Fibroblast of gingiva (primary cell): ENCODE measurements at regions not wholly inside any gene's neighbourhood (a gene's known extent, or its start where the extent isn't known, plus 50 kb on each side); places are given as distances from the start of the nearest gene placed in this dataset.

Experiments used
- DNase-seq: peaks from one replicate; pipeline ENCODE4 v3.0.0-alpha.2; 2011; ENCODE audit warnings: low read depth

DNA sequence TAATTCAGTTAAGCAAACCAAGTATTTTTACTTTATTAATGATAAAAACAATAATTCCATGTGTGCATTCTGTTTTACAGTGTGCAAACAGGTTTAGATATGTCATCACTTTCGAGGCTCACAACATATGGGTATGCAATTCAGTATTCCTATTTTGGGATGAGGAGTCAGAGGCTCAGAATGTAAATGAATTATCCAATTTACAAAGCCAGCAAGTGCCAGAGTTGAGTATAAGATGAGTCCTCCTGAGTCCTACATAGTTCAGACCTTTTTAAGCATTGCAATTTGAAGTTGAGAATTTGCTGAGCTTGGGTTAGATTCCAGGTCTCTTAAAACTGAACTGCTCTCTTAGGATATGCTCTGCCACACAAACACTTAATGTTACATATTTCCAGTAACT, 424.2 kb upstream of the ROBO2 start:
- DNase-seq: no peak

DNA sequence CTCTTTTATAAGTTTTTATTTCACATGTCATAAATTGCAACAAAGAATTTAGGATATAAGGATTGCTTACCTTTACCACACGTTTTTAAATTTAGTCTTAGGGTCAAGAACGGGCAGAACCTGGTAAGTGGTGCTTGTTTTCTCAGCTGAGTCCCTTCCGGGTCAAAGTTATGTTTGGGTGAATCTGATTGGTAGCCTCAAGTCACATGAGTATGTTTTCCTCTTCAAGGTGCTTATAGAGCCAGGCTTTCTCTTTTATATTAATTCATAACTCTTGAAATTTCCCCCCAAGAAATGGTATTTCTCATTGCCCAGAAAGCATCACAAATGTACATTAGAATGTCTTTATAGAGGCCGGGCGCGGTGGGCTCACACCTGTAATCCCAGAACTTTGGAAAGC, 415.7 kb upstream of the ROBO2 start:
- DNase-seq: no peak

DNA sequence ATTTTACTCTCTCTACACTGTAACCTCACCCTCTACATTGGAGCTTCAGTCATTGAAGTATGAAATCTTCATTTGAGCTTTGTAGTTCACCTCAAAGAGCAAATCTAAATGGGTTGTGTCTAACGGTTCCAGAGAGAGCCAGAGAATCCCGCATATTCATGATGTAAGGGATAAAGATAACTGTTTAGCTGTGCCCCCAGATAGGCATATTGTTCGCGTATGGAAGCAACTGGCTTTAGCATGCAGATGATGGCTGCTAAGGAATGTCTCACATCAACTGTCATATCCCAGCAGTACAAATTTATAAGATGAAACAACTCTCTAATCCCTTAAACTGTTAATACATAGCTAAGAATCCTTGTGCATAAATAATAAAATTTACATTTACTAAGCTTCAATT, 412.7 kb upstream of the ROBO2 start:
- no peak for DNase-seq

DNA sequence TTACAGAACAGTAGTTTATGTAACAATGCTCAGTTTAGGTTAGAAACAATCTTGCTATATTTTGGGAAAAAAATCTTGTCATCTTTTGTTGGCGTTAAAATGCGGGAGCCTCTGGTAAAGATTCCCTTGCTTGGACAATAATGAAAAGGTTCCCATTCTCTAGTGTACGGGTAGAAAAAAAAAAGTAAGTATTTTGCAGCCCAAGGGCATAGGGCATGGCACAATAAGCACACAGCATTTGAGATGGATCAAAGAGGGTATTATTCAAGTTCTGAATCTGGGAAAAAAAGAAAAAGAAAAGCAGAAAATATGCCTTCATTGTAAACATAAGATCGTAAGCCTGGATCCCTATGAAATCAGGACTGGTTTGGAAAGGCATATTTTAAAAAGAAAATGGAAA, 408.6 kb upstream of the ROBO2 start:
- no peak for DNase-seq

DNA sequence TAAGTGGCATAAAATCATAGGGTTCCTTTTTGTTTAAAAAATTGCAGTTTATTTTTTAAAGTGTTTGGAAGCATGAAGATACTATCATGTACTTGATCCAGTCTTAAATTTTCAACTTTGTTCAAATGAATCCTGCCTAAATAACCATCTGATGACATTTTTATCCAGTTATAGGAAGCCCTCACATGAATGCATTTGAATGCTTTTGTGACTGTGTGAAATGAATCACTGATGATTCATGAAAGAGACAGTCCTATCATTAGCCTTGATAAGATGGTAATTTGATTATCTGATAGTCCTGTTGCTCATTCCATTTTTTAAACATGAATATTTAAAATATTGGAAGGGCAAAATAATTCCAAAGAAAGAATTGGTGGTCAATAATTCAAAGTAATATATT, 401.9 kb upstream of the ROBO2 start:
- no peak for DNase-seq

DNA sequence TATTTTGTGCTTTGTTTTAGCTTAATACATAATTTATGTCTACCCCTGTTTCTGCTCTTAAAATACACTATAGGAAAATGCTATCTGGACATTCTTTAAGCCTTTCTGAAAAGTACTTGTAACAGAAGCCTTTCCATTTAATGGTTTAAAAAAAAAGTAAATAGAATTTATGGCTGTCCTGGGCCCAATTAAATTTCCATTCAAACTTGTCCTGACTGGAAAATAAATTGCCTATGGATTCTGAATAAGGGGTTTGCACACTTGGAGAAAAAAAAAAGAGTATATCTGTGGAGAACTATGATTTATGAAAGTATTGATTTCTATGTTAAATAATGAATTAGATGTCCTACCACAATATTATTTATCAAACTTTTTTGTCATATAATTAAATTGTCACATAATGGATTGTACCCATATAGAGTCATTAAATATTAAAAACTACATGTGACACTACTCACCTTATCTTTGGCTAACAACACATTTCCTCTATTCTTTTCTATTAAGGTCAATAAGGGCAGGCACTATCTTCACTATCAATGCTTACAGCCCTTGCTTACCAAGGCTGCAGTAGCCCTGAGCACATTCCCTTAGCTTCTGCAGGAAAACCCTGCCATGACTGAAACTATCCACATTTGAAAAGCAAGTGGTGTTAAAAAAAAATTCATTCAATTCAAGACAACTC, 396.1 kb upstream of the ROBO2 start:
- DNase-seq: no peak

DNA sequence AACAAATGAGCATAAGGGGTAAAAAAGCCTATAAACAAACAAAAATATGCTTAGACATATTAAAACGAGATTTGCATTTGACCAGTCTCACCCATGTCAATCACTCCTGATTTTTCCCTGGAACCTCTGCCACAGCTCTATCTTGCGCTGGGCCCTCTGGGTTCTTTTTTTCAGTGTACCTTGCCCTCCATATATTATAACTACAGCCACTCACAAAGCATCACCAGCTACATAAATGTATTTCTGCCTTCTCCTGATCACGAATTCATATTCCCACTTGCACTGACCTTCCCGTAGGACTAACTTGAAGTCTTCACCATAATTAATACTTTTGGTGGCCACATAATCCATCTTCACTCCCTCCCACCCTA, 395.6 kb upstream of the ROBO2 start:
- DNase-seq: no peak

DNA sequence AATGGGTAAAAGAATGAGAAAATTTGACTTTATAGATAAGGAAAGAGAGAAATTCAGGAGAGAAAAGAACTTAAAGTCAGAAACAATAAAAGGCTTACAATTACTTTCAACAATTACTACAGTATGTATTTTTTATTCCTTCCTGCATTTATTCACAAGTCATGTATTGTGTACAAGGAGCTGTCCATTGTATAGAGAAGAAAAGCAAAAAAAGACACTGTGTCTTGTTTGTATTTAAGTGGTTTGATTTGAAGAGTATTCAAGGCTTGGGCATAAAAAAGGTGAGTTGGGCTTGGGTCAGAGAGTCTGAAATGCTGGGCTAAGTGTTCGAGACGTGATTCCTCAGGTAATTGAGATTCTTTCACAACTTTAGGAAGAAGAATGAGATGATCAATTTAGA, 394.2 kb upstream of the ROBO2 start:
- no peak for DNase-seq

DNA sequence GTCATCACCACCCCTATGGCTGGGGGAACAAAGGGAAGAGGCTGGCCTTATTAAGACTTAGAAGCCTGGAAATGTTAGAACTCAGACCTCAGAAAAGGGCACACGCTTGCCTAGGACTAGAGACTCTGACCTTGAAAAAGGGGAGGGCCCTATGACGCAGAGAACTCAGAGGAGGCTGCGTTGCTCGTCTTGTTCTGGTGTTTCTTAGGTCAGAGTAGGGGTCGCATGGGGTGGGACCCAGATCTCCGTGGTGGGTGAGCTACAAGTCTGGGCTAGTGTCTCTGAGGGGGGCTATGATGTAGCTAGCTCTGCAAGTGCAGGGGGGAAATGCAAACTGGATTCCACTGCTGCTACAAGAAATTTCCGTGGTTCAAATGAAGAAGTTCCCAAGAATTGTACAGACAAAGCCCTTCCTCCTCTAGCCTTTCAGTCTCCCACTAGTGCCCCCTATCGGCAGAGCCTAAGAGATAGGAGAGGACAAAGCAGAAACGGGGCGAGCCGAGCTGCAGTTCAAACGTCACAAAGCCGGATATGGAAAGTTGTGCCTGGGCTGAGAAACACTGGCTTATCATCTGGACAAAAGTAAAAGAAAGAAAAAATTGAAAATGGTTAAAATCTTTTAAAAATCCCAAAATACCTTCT, 392.9 kb upstream of the ROBO2 start:
- no peak for DNase-seq

DNA sequence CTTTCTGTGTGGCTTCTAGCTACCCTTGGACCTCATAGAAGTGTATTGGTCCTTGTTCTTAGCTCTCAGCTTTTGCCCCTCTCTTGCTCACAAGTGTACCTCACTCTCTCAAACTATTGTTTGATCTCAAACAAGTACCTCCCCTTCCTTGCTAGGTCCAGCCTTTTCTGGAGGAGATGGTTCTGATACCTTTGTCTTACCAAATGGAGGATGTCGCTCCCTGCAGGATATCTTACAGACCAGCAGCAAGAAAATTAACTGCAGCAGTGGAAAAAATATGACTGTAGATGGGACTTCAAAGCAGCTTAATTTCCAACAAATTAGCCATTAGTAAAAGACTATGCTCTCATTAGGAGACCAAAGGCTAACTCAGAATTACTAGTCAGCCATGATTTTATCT, 388.1 kb upstream of the ROBO2 start:
- no peak for DNase-seq

DNA sequence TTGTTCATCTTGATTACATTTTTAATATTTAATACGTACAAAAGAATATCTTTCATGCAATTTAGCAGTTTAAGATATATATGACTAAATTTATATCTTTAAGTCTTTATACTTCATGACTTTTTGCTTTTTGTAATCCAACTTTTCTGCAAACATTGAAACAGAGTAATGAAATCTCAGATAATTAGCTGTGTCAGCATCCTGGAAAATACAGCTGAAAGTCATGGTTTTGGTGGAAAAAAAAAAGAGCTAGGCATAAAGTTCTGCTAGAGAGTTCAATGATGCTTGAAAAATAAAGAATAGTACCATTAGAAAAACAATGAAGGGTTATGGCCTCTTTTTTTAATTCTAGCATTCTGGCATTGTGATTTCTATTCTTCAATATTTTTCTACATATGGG, 387.4 kb upstream of the ROBO2 start:
- DNase-seq: no peak

DNA sequence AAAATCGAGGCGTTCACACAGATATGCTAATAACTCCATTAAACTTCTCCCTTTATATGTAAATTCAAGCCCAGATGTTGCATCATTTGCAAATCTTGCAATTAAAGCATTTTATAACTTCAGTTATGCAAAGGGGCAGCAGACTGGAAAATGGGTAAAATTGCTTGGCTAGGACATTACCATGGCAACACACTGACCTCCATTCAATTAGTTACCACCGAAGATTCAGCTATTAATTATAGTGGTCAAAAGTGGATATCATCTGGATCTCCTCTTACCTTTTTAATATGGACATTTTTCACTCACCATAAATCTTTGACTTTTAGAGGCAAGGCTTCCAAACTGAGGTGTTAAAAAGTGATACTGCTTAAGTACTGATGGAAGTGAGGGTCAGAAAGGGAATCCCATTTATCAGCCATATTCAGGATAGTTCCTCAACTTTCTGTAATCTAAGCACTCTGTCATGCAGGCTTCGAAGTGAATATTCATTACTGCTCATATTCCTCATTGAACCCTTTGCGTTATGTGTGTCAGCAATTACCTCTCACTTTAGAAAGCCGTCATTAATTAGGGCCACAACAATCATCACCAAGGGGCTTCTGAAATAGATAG, 386.2 kb upstream of the ROBO2 start:
- DNase-seq: no peak

DNA sequence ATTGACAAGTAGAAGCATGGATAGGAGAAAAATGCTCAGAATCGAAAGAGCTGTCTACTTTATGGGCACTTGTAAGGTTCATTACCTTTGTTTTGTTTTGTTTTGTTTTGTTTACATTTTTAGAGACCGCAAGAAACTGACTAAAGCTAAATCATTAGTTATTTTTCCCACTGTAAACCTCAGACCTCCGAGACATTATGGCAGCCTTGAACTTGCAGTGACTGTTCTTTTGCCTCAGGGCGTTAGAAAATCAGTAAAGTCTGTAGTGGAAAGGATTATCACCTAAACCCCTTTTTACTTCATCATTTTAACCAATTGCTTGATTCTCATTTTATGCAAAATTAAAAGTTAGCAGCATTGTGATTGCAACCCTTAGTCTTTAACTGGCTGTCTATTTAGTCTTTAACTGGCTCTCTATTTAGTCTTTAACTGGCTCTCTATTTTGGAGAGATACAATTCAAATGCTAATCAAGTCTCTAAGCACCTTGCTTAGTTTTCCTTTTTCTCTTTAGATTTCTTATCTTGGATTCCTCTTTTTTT, 383.3 kb upstream of the ROBO2 start:
- DNase-seq: no peak

DNA sequence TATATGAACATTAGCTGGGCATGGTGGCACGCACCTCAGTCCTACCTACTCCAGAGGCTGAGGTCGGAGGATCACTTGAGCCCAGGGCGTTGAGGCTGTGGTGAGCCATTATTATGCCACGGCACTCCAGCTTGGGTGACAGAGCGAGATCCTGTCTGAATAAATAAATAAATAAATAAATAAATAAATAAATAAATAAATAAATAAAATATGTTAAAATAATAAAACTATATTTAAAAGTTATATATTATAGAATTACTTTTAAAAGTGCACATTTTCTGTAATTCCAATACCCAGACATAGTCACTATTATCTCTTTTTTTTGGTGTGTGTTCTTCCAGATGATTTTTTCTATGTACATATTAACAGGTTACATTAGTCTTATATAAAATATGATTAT, 382.0 kb upstream of the ROBO2 start:
- no peak for DNase-seq

DNA sequence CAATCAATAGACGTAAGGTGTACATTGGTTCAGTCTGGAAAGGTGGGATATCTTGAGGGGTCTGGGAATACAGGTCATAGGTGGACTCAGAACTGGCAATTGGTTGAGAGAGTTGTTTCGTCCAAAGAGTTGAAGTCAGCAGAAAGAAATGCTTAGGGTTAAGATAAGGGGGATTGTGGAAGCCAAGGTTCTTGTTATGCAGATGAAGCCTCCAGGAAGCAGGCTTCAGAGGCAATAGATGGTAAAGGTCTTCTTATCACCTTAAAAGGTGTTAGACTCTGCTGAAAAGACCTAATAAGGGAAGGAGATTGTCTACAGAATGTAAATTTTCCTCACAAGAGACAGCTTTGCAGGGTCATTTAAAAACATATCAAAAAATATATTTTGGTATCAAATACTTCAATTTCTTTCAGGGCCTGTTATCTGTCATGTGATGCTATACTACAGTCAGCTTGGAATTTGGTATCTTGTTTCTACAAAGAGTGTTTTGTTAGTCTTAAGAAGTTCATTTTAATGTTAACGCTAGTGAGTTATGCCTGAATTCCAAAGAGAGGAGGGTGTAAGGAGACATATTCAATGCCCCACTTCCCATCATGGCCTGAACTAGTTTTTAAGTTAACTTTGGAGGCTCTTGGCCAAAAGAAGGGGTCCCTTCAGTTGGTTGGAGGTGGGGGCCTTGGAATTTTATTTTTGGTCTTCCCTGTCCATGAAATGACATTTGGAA, 378.2 kb upstream of the ROBO2 start:
- DNase-seq: no peak

DNA sequence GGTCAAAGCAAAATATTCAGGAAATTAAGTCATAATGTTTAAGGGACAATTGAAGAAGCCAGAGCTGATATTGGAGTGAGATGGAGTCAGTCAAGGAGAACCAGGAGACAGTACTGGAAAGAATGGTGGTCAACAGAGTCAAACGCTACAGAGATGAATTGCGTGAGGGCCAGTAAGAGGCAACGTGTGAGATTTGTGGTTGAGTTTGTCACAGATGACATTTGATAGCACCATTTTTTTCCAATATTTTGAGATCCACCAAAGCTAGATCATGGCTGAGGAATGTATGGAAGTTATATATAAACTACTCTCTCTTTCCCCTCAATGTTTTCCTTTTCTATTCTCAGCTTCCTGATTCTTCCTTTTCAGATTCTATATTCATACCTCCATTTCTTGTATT, 375.1 kb upstream of the ROBO2 start:
- DNase-seq: no peak

DNA sequence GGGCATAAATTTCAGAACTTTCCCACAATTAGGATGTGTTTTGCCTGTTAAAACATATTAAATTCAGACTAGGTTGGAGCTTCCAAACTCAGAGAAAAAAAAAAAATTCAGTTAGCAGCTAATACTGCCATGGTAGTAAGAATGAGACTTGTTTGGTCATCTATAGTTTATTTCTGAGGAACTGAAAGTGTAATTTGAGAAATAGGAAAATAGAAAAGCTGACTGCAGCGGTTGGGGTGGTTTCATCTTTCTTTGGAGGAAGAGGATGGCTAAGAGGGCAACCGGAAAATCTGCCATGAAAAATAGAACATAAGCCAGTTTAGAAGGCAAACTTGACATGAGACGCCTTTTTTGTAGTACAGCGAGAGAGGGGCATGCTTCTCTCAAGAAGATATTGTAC, 371.2 kb upstream of the ROBO2 start:
- DNase-seq: no peak

DNA sequence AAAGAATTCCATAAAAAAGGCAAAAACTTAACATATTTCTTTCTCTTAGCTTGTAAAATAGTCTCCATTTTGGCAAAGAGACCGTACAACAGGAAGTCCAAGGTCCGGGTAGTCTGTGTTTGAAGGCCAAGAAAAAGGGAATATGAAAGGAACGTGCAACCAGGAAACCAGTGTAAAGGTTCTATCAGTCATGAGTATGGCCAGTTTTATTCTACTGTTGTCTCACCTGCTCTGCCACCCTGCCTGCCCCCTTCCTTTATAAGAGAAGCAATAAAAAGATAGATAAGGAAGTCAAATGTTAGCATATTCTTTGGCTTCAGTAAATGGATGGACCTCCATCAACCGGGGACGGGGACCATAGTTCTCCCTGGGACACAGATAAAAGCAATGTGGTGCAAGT, 370.6 kb upstream of the ROBO2 start:
- DNase-seq: no peak

DNA sequence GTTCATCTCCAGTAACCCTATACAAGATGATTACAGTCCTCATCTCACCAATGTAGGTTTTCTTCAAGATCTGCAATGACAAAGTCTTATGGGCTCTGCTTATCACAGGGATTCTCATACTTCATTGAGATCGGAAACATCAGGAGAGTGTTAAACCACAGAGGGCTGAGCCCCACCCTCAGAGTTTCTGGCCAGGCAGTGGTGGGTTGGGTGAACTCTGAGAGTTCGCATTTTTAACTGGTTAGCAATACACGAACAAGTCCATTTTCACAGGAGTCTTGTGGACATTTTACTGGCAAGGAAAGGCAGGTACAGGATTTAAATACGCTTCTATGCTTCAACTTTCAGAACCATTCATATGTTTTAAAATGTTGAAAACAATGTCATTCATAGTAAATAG, 366.7 kb upstream of the ROBO2 start:
- no peak for DNase-seq

DNA sequence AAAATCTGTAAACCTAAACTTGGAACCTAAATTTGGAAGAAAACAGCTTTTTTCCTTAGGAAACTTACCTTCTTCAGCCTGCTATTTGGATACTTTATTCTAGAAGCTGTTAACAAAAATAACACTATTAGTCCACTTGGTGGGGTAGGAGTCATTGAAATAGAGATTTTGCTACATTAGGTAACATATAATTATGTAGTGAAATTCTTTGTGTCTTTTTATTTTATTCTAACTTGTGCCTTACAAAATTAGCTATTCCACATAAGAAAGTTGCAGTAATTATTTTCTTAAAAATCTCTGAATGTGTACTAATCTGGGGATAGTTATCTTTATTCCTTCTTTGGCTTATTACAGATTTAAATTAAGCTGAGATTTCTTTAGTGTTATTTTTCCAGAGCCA, 360.4 kb upstream of the ROBO2 start:
- DNase-seq: no peak

DNA sequence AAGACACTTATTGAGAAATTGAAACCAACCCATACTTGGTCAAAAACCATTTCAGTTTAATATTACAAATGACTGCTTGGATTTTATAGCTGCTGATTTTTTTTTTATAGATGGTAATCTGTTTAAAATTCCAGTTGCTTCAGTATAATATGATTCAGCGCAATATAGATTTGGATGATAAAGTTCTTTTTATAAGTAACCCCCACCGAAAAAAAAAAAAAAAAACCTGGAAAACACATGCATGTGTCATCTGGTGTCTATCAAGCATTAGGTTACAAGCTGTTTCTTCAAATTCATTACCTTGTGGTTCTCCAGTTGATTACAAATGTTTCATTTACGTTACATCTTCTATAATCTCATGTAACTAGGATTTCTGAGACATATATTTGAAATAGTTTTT, 356.6 kb upstream of the ROBO2 start:
- no peak for DNase-seq

DNA sequence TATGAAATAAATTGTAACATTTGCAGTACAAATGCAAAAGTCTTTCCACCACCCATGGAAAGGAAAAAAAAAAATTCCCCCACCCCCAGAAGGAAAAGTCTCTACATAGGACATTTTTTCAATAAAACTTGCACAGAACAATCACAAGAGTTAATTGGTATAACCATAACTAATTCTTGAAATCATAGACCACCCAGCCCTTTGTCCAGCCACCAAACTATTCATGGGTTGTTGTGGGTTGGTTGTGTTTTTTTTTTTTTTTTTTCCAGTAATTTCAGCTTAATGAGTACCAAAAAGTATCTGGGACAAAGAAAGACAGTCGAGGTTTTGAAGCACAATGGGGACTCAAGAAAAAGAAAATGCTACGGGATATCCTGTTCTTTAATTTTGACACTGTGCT, 355.0 kb upstream of the ROBO2 start:
- DNase-seq: no peak

DNA sequence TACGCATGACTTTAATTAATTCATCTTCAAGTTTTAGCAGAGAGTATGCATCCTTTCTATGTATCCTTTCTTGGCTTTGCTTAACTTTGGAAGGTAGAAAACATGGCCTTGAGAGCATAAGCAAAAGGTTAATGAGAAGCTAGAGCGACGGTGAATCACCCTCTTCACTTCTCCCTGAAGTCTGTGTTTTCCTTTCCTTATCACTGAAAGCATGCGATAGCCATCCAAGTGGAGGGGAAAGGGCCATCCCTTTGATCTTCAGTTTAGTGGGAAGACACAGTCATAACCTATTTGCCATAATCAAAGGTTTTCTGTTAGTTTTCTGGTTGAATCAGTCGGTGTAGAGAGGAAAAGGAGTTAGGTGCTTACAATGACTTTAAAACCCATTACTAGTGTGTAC, 354.0 kb upstream of the ROBO2 start:
- no peak for DNase-seq
